NCI-H748 treated with DMSO at 0.1 percent for 48 hours (cell line): ENCODE measurements at regions not wholly inside any gene's neighbourhood (a gene's known extent, or its start where the extent isn't known, plus 50 kb on each side); places are given as distances from the start of the nearest gene placed in this dataset.

ENCODE experiments used
- DNase-seq: peaks from one replicate; lab custom pipeline; 2025; lab: John Stamatoyannopoulos, UW

DNA sequence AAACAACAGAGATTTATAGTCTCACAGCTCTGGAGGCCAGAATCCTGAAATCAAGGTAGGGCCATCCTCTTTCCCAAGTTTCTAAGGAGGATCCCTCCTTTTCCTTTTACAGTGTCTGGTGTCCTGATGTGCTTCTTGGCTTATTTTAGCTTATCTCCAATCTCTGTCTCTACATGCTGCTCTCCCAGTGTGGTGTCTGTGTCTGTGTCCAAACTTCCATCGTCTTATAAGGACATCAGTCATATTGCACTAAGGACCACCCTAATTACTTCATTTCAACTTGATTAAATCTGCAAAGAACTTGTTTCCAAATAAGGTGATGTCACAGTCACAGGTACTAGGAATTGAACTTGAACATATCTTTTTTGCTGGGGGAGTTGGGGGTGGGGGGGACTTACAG is 529.6 kb downstream of the DHX35 start:
- no peak for DNase-seq

DNA sequence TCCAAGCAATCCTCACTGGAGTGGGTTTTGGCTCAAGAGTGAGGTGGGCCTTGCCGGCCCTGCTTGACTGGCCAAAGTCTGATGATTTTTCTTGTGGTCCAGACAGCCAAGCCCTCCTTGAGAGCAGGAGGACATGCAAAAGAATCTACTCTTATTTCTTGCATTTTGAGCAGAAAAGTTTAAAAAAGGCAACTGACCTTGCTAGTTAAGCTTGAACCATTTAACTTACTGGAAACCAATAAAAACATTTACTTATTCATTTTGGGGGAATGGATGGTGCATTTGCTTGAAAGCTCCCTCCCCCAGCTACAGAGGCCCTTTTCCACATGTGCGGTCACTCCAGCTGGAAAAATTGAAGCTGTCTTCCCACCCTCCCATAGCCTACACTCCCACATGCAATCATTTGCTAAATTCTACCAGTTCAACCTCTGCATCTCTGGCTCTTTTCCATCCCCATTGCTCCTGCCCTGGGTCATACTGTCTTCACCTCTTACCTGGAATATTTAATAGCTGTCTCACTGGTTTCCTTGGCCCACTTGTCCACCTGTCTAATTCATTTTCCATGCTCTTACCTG is 527.9 kb downstream of the DHX35 start:
- no peak for DNase-seq

DNA sequence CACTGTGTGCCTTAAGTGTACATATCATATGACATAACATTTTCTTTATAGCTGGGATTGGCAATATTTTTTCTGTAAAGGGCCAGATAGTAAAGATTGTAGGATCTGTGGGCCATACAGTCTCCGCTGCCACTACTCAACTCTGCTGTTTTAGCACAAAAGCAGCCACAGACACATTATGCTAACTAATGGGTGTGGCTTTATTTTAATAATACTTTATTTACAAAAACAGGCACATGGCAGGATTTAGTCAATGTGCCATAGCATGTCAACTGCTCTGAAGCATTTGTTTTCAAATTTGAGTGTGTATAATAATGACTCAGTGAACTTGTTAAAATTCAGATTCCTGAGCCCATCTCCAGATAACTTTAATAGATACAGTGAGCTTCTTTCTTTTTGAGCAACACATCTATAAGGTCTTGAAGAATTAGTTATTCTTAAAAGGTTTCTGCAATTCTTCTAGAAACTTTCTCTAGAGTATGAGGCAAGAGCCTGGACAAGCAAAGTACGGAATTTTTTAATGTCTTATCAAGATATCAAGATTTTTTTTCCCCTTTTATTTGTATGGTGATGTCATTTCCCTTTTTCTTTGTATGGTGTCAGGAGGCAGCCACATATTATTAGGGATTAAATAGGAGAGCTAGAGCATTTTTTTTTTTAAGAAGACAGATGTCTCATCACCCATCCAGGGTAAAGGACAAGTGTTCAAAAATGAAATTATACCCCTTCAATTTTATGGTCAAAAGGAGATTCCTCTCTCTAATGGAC is 518.3 kb downstream of the DHX35 start:
- DNase-seq = no peak

DNA sequence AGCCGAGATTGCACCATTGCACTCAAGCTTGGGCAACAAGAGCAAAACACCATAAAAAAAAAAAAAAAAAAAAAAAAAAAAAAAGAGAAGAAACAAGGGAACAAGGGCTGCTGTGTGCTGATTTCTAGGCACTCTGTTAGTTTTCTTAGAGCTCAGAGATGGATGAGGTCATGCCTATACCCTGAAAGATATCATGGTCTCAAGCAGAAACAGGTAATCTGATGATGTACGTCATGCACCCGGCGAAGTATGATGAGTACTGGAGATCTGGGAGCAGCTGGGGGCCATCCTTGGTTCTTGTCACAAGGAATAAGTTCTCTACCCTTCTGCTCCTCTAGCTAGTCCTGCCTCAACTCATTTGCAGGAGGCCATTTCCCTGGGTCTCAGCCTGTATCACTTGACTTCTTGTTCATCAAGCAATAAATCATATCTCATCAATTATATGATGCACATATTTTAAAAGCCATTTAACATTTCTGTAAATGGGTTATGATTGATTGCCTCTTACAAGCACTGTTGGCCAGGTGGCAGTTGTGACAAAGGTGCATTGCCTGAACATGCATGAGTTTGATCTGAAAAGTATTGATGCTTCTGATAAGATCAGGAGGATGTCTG is 517.2 kb downstream of the DHX35 start:
- no peak for DNase-seq

DNA sequence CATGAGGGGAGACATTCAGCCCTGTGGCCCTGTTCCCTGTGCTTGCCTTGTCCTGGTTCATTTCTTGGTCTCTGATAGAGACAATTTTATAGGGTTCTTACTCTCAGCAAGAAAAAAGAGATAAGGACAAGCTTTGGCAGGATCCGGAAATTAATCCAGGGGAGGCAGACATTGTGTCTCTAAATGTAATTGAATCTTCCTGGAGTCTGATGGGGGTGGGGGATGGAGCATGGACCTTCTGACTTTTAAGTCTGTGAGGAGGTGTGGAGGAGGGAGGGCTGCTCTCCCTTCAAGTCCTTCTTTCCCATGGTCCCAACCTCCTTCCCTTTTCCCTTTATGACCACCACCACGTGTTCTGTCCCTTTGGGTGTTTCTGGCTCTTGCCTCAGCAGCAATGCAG is 512.7 kb downstream of the DHX35 start:
- no peak for DNase-seq

DNA sequence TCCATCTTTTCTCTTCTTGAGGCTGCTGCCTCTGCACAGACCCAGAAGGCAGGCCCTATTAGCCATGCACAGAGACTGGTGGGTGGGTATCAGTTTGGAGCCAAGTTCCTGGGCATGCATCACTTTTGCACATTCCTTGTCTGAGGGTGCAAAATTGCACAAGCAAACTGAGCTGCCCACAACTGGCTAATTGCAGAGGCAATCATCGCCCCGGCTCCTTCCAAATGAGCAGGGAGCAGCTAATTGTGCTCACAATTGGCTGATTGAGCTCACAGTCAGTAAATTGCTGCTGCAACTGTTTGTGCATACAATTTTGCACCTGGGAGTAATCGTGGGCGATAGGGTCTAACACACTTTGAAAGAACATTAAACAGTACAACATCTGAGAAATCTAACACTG is 511.4 kb downstream of the DHX35 start:
- DNase-seq = no peak

DNA sequence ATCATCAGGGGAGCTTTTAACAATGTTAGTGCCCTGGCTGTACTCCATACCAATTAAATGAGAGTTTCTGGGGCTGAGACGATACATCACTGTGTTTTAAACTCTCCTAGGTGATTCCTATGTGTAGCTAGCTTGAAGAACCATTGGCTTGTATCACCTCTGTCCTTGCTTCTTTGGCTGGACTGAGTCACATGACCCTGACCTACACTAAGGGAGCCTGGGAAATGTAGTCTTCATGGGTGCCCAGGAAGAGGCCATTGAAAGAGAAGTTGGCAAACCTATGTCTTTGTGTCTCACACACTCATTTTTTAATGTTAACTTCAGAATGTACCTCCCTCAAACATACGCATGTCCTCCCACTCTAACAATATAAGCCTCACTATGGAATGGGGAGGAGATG is 506.6 kb downstream of the DHX35 start:
- no peak for DNase-seq

DNA sequence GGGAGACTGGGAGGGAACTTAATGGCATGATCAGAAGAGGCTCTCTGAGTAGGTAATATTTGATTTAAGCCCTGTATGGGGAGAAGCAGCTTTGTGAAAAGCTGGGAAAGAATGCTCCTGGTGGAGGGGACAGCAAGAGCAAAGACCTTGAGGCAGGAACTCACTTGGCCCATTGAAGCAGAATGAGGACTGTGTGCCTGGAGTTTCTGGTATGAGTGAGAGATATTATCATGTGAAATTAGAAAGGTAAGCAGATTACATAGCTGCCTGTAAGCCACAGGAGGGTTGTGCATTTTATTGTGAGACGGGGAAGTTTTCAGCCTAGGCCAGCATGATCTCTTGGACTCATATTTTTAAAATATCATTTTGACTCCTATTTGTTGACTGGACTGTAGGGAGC is 502.1 kb downstream of the DHX35 start:
- no peak for DNase-seq

DNA sequence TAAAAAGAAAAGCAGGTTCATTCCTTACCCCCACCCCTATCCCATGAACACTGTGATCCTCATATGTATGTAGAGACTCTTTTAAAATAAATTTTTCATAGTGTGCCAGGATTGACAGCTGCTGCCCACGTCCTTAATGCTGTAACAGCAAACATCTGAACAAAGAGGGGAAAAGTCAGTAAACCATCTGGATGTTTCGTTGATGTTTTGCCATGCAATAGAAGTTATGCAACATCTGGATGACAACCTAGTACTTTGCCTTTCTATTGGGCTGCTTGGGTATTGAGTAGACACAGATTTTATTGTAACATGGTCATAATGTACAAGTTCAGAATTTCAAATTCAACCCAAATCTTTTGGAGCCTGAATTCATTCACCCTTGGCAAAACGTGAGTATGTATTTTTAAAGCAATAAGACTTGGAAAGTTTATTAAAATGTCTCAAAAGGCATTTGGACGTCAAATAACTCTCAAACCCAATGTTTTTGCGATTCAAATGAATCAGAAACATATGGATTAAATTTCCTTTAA is 500.3 kb downstream of the DHX35 start:
- DNase-seq = no peak

DNA sequence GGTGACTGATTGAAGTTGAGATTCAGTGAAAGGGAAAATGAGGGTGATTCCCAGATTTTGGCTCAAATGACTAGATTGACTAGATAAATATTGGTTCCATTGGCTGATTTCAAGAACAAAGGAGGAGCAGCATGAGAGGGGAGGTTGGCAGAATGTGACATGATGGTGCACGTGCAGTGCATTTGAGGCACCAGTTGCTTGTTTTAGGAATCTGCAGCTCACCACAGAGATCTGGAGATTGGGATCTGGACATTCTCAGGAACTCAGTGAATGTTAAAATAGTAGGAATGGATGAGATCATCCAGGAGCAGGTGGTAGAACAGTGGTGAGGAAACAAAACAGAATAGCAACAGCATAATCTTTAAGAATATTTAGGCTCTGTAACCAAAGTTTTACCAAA is 496.3 kb downstream of the DHX35 start:
- DNase-seq = no peak

DNA sequence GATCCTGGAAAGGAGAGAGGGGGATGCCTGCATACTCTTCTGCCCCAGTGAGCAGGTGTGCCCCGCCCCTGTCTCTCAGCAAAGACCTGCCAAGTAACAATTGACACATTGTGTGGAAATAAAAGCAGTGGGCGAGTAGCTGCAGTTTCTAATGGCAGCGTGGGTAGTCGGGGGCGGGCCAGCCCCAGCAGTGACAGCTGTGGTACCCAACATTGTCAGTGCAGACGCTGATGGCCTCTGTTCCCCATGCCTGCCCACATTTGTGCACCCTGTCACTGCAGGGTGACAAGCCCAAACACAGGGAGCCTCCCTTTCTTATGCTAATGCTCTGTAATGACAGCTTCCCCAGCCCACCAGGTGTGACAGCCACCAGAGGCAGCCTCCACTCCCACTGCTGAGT is 491.7 kb downstream of the DHX35 start:
- no peak for DNase-seq

DNA sequence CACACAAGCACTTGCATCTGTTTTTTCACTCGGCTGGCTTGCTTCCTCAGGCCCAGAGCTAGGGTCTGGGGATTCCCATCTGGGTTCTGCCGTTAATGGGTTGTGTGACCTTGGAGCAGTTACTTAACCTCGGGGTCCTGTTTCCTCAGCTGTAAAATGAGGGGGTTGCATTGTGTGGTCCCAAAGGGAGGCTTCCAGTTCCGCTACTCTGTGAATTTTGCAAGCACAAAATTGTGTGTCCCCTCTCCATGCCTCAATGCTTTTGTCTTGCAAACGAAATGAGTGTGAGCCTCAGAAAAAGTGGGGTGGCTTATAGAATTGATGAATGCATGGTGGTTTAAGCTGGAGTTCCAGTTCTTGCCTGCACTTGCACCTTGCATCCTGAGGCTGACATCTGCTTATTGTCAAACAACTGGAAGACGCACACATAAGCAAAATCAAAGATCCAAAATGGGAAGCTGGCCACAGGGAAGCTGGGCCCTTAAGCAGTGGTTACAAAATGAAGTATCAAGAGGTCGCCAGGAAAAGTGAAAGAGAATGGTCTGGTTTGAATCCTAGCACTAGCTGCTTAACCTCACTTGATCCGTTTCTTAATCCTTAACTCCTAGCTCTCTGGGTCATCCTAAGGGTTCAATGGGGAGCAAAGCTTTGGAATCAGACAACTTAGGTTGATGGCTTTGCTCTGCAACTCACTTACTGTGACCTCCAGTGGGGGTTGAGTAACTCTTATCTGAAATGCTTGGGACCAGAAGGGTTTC is 490.6 kb downstream of the DHX35 start:
- DNase-seq = no peak

DNA sequence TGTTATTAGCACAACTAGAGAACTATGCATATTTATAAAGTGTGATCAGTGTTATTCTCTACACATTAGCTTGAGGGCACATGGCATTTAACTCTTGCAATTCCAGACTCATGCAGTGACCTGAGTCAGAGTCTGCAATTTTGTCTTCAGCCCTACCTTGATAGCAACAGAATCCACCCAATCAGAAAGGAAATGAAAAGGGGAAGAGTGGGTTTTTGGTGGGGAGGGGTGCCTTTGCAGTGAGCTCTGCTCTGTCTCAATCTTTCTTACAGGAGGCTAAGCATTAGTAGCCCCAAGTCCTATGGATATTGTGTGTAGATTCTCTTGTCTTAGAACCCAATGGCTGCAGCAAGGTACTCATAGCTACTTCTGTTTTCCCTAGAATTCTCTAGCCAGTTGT is 489.2 kb downstream of the DHX35 start:
- DNase-seq = no peak

DNA sequence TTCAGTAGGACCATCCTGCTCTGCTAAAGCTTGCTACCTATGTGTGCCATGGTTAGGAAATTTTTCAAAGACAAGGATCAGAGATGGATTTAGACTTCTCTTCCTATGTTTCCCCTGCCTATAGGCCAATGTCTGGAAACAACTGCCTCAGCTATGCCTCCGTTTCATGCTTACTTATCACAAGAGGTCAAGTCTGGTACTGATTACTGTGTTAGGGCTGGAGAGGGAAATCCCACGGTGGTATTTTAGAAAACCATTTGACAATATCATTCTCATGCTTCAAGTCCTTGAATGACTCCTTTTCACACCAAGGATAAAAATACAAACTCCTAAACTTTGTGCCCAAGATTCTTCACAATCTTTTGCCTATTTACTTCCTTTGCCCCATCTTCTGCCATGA is 484.3 kb downstream of the DHX35 start:
- DNase-seq = no peak

DNA sequence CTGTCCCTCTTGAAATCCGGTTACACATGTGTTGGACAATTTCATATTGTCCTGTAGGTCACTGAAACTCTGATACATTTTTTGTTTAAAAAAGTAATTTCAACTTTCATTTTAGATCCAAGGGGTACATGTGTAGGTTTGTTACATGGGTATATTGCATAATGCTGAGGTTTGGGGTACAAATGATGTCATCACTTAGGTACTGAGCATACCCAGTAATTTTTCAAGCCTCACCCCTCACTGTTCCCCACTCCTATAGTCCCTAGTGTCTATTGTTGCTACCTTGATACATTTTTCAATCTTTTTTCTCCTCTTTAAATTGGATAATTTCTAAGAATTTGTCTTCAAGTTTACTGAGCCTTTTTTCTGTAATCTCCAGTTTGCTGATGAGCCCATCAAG is 483.0 kb downstream of the DHX35 start:
- DNase-seq = no peak

DNA sequence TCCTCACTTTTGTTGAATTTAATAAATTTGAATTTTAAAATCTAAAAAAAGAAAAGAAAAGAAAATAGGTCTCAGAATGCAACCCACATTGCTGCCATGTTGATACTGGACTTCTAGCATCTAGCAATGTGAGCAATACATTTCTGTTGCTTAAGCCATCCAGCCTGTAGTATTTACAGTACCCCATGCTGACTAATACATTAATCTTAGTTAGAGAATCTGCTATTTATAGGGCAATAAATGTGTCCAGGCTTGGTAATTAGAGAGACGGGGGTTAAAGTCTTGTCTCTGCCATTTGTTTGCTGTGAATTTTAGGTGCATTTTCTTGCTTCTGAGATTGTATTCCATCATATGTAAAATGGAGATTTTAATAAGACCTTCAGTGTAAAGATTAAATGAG is 471.3 kb downstream of the DHX35 start:
- no peak for DNase-seq

DNA sequence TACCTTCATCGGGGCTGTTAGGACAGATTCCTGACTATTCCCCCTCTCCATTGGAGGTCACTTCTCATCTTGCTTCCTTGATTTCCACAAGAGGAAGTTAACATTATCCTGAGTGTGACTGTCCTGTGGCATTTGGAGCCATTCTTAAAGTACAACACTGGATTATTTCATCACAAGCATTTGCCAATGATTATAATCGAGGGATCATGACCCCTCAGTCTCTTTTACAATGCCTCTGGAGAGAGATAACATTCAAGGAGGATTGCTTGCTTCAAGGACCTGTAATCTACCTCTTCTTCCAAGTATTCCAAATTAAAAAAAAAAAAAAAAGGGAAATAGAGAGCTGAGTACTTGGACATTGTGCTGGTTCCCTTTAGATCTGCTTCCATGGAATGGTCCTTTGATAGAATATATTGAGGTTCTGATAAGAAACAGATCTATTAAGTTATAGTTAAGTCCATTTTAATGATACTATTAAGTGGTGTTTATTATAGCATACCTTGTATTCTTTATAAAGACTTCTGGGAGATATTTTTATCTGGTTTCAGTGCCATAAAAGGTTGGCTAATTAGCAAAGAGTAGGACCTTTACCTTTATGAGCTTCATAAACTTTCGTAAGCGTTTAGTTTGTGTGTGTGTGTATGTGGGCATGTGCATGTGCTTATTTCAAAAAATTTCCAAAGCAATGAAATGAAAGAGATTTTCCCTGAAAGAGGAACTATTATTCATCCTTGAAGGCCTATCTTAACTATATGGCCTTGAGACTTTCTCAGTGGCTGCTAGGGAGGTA is 469.1 kb downstream of the DHX35 start:
- no peak for DNase-seq

DNA sequence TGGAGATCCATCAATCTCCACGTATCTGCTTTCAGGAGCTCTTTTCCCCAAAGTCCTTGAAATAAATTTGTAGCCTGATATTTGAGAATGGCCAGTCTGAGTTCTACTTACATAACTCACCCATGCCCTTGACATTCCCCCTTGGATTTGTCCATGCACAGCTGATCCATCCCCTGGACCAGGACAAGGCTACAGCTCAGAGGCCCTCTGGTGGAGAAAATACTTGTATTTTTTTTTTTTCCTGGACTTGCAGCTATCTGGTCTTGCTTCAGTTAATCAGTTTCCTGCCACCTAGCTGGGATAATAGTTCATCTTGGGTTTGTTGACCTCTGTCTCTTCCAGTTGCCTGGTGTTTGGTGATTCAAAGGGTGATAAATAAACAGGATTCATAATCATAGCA is 467.6 kb downstream of the DHX35 start:
- no peak for DNase-seq

DNA sequence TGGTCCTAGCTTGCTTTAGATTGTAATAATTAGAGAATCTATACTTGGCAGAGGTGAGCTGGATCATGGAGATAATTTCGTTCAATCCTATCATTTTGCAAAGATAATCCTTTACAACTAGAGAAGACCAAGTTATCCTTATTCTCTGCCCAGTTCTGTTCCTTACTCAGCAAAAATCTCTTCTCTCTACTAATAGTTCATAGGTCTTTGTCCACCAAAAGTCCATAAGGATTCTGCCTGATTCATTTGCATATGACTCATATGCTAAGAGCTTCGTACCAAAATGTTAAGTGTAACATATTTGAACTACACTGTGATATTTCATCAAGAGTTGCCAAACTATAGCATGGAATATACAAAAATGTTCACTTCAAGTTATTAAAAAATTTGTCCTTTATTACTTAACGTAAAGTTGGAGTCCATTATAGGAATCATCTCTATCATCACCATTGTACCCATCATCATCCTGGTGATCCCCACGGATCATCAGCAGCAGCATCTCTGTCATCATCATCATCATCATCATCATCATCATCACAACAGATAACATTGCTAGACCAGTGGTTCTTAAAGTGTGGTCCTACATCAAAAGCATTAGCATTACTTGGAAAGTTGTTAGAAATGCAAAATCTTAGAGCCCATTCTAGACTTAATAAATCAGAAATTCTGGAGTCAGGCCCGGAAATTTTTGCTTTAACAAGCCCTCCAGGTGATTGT is 463.0 kb downstream of the DHX35 start:
- DNase-seq = no peak

DNA sequence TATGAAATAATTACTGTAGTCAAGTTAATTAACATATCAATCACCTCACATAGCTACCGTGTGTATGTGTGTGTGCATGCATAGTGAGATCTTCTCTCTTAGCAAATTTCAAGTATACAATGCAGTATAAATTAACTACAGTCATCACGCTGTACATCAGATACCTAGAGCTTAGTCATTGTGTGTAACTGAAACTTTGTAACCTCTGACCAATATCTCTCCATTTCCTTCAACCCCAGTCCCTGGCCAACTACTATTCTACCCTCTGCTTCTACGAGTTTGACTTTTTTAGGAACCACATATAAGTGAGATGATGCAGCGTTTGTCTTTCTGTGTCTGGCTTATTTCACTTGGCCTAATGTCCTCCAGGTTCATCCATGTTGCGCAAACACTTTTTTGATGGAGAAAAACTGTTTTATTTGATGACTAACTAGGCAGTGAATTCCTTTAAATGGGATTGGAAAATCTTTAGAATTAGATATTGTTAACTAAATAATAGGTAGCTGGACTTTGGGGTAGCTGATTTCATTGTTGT is 459.5 kb downstream of the DHX35 start:
- DNase-seq = no peak

DNA sequence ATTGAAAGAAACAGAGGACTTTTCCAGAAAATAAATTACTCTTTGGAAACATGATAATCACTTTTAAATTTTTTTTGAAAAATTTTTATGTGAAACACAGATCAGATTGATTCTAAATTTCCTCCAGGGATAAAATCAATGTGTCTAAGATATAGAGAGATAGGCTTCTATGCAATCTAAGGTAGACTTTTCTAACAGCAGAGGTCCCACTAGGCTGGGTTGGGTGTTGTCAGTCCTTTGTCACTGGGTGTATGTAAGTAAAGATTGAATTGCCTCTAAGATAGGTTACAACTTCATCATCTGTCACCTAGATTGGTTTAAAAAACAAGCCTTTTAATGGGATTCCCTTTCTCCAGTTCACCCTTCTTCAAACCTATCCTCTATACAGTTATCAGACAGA is 449.9 kb downstream of the DHX35 start:
- DNase-seq = no peak
